Cardiac fibroblast (primary cell): ENCODE measurements at regions not wholly inside any gene's neighbourhood (a gene's known extent, or its start where the extent isn't known, plus 50 kb on each side); places are given as distances from the start of the nearest gene placed in this dataset.
"Not testable (repeated sequence)": the region's sequence is repeated elsewhere in the genome, so short reads cannot be mapped to it uniquely, and the experiment has no call there.

Source experiments
- DNase-seq, 2 donors: peaks; one replicate each; pipeline versions ENCODE4 v3.0.0 to v3.0.0-alpha.2; 2010; ENCODE audit warnings: low read depth in 2 of 2
- H3K4me3 ChIP-seq, 2 donors: replicated peaks in 1 of 2; 1 replicate in 1 of 2; 2 replicates in 1 of 2; pipeline ENCODE4 v1.5.1; 2011; ENCODE audit warnings: low read depth in 2 of 2, low read length in 2 of 2, mild to moderate bottlenecking in 2 of 2, moderate library complexity in 1 of 2
- CTCF ChIP-seq: IDR thresholded peaks from one replicate; pipeline ENCODE4 v1.5.1; 2011; ENCODE audit warnings: low read depth, mild to moderate bottlenecking, low read length, inconsistent platforms

GRCh38 chr9:12290166-12290869 is 402.9 kb upstream of the TYRP1 start:
- TF ChIP-seq CTCF, result no peak
- no peak overlapping the region for H3K4me3 ChIP-seq

GRCh38 chr9:12305211-12305610 is 388.0 kb upstream of the TYRP1 start:
- H3K4me3 ChIP-seq, result no peak overlapping the region
- DNase-seq, result no peak

More at GRCh38 chr9:12290166-12290869, 402.9 kb upstream of the TYRP1 start:
- DNase-seq, result no peak

GRCh38 chr9:12314589-12314988 is 378.6 kb upstream of the TYRP1 start:
- TF ChIP-seq CTCF, result no peak
- DNase-seq, result no peak
- no peak overlapping the region for H3K4me3 ChIP-seq

More at GRCh38 chr9:12305211-12305610, 388.0 kb upstream of the TYRP1 start:
- no peak for TF ChIP-seq CTCF

GRCh38 chr9:12318732-12319685 is 374.2 kb upstream of the TYRP1 start:
- no peak for TF ChIP-seq CTCF
- no peak for DNase-seq
- no peak overlapping the region for H3K4me3 ChIP-seq

- DNase-seq, result no peak
- no peak for TF ChIP-seq CTCF
- H3K4me3 ChIP-seq, result no peak overlapping the region
Measured at GRCh38 chr9:12329623-12329985, 363.6 kb upstream of the TYRP1 start.

- DNase-seq, H3K4me3 ChIP-seq: not testable (repeated sequence)
Measured at GRCh38 chr9:12333966-12334365, 359.2 kb upstream of the TYRP1 start.

- no peak for TF ChIP-seq CTCF
- no peak overlapping the region for H3K4me3 ChIP-seq
- no peak for DNase-seq
Measured at GRCh38 chr9:12350775-12351174, 342.4 kb upstream of the TYRP1 start.
